Panc1 (cell line): ENCODE measurements at regions not wholly inside any gene's neighbourhood (a gene's known extent, or its start where the extent isn't known, plus 50 kb on each side); places are given as distances from the start of the nearest gene placed in this dataset.

Experiments used
- POLR2AphosphoS5 ChIP-seq: IDR thresholded peaks from 2 replicates; pipeline ENCODE4 v1.6.1; 2012; ENCODE audit warnings: mild to moderate bottlenecking, low read depth, low read length, moderate library complexity
- TF ChIP-seq, protein P1 (sequence below): fragments of 450-650 bp; IDR thresholded peaks from 2 replicates; pipeline ENCODE4 v1.5.1; 2017; ENCODE audit warnings: mild to moderate bottlenecking
- TF ChIP-seq, protein P2 (sequence below), 2 experiments: IDR thresholded peaks; 2 replicates each; pipeline ENCODE4 v1.6.1; 2011 to 2012; ENCODE audit warnings: low read depth in 2 of 2, control low read depth in 1 of 2, low read length in 1 of 2, mild to moderate bottlenecking in 1 of 2, moderate library complexity in 1 of 2; ENCODE audit not compliant: insufficient read depth in 1 of 2

DNA sequence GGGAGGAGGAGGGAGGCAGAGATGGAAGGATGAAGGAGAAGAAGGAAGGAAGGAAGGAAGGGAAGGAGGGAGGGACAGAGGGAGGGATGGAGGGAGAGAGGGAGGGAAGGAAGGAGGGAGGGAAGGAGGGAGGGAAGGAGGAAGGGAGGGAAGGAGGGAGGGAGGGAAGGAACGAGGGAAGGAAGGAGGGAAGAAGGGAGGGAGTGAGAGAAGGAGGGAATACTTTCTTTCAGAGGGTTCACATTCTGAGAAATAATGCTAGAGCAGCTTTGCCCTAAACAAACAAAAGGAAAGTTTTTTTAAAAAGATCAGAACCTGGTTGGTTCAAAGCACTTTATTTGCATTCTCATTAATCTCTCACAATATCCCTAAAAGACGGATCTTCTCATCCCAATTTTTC lies 96.1 kb upstream of the NXT1 start:
- TF ChIP-seq, protein P1, sequence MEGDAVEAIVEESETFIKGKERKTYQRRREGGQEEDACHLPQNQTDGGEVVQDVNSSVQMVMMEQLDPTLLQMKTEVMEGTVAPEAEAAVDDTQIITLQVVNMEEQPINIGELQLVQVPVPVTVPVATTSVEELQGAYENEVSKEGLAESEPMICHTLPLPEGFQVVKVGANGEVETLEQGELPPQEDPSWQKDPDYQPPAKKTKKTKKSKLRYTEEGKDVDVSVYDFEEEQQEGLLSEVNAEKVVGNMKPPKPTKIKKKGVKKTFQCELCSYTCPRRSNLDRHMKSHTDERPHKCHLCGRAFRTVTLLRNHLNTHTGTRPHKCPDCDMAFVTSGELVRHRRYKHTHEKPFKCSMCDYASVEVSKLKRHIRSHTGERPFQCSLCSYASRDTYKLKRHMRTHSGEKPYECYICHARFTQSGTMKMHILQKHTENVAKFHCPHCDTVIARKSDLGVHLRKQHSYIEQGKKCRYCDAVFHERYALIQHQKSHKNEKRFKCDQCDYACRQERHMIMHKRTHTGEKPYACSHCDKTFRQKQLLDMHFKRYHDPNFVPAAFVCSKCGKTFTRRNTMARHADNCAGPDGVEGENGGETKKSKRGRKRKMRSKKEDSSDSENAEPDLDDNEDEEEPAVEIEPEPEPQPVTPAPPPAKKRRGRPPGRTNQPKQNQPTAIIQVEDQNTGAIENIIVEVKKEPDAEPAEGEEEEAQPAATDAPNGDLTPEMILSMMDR: no peak
- no peak for TF ChIP-seq POLR2AphosphoS5
- TF ChIP-seq, protein P2, sequence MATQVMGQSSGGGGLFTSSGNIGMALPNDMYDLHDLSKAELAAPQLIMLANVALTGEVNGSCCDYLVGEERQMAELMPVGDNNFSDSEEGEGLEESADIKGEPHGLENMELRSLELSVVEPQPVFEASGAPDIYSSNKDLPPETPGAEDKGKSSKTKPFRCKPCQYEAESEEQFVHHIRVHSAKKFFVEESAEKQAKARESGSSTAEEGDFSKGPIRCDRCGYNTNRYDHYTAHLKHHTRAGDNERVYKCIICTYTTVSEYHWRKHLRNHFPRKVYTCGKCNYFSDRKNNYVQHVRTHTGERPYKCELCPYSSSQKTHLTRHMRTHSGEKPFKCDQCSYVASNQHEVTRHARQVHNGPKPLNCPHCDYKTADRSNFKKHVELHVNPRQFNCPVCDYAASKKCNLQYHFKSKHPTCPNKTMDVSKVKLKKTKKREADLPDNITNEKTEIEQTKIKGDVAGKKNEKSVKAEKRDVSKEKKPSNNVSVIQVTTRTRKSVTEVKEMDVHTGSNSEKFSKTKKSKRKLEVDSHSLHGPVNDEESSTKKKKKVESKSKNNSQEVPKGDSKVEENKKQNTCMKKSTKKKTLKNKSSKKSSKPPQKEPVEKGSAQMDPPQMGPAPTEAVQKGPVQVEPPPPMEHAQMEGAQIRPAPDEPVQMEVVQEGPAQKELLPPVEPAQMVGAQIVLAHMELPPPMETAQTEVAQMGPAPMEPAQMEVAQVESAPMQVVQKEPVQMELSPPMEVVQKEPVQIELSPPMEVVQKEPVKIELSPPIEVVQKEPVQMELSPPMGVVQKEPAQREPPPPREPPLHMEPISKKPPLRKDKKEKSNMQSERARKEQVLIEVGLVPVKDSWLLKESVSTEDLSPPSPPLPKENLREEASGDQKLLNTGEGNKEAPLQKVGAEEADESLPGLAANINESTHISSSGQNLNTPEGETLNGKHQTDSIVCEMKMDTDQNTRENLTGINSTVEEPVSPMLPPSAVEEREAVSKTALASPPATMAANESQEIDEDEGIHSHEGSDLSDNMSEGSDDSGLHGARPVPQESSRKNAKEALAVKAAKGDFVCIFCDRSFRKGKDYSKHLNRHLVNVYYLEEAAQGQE (IDR thresholded peaks at IDR 0.05; ENCODE audit: insufficient read depth in 1 of 2, low read depth in 2 of 2, low read length in 1 of 2): no peak
